Right atrium auricular region (tissue), 2 donors: ENCODE measurements at regions not wholly inside any gene's neighbourhood (a gene's known extent, or its start where the extent isn't known, plus 50 kb on each side); places are given as distances from the start of the nearest gene placed in this dataset.

ENCODE experiments used
- DNase-seq: peaks from one replicate; pipeline ENCODE4 v3.0.0-alpha.2; 2019; ENCODE audit warnings: low spot score
- H3K27ac ChIP-seq, 2 donors: fragments of 200-600 bp; sonication (generic); 1 replicate in 1 of 2; 2 replicates in 1 of 2; pipeline ENCODE4 v1.5.1; 2016 to 2019
- H3K27me3 ChIP-seq, 2 donors: fragments of 200-600 bp; sonication (generic); one replicate each; pipeline versions ENCODE4 v1.5.1 to v1.6.0; 2017 to 2019
- H3K36me3 ChIP-seq: fragments of 200-600 bp; sonication (generic); one replicate; pipeline ENCODE4 v1.5.1; 2016
- H3K4me1 ChIP-seq, 2 donors: fragments of 200-600 bp; sonication (generic); one replicate each; pipeline versions ENCODE4 v1.5.1 to v1.6.0; 2017 to 2019
- H3K4me3 ChIP-seq, 2 donors: fragments of 200-600 bp; sonication (generic); 1 replicate in 1 of 2; 2 replicates in 1 of 2; pipeline ENCODE4 v1.5.1; 2017 to 2019; ENCODE audit warnings: mild to moderate bottlenecking in 1 of 2, moderate library complexity in 1 of 2
- H3K9me3 ChIP-seq, 2 donors: fragments of 200-600 bp; sonication (generic); one replicate each; pipeline ENCODE4 v1.5.1; 2019
- CTCF ChIP-seq, 2 donors: fragments of 200-600 bp; sonication (generic); IDR thresholded peaks; one replicate each; pipeline ENCODE4 v1.5.1; 2019; ENCODE audit warnings: antibody characterized with exemption in 2 of 2

GRCh38 chr5:155936520-155937406 is 390.2 kb upstream of the SGCD start:
- no peak for TF ChIP-seq CTCF (IDR thresholded peaks at IDR 0.05)
- Histone ChIP-seq H3K36me3 (no peaks in the 10 kb centered on the region), H3K27me3 (no peaks in the 10 kb centered on the region), H3K27ac (no peak overlapping the region), H3K4me1 (no peaks in the 10 kb centered on the region), H3K4me3 (no peak overlapping the region), H3K9me3 (peaks cover 0 to 2% of the 10 kb centered on the region in 2 donors)
- DNase-seq = no peak

GRCh38 chr5:155938051-155938450 is 388.9 kb upstream of the SGCD start:
- DNase-seq = no peak
- Histone ChIP-seq H3K27me3 (no peaks in the 10 kb centered on the region), H3K36me3 (no peaks in the 10 kb centered on the region), H3K4me3 (no peak overlapping the region), H3K9me3 (peaks cover 0 to 2% of the 10 kb centered on the region in 2 donors), H3K27ac (no peak overlapping the region), H3K4me1 (no peaks in the 10 kb centered on the region)
- TF ChIP-seq CTCF (IDR thresholded peaks at IDR 0.05) = no peak

GRCh38 chr5:155941340-155941739 is 385.6 kb upstream of the SGCD start:
- DNase-seq = no peak
- no peak overlapping the region for H3K27ac ChIP-seq
- H3K4me1 ChIP-seq = no peaks in the 10 kb centered on the region
- no peaks in the 10 kb centered on the region for H3K27me3 ChIP-seq
- H3K9me3 ChIP-seq = no peaks in the 10 kb centered on the region
- no peaks in the 10 kb centered on the region for H3K36me3 ChIP-seq
- H3K4me3 ChIP-seq = no peak overlapping the region
- no peak for TF ChIP-seq CTCF (IDR thresholded peaks at IDR 0.05)

GRCh38 chr5:155943516-155944407 is 383.2 kb upstream of the SGCD start:
- no peak overlapping the region for H3K4me3 ChIP-seq
- TF ChIP-seq CTCF (IDR thresholded peaks at IDR 0.05) = peak; percentile 62 to 80

GRCh38 chr5:155947394-155948062 is 379.4 kb upstream of the SGCD start:
- Histone ChIP-seq H3K4me1 (no peaks in the 10 kb centered on the region), H3K4me3 (no peak overlapping the region), H3K9me3 (no peaks in the 10 kb centered on the region), H3K27ac (no peak overlapping the region), H3K27me3 (no peaks in the 10 kb centered on the region), H3K36me3 (no peaks in the 10 kb centered on the region)
- no peak for DNase-seq
- TF ChIP-seq CTCF (IDR thresholded peaks at IDR 0.05) = no peak

More at GRCh38 chr5:155943516-155944407, 383.2 kb upstream of the SGCD start:
- no peaks in the 10 kb centered on the region for H3K27me3 ChIP-seq
- no peak for DNase-seq
- no peaks in the 10 kb centered on the region for H3K9me3 ChIP-seq
- H3K27ac ChIP-seq = no peak overlapping the region
- no peaks in the 10 kb centered on the region for H3K36me3 ChIP-seq
- H3K4me1 ChIP-seq = no peaks in the 10 kb centered on the region
